Mesodermal cell (in vitro differentiated cells): ENCODE measurements at regions not wholly inside any gene's neighbourhood (a gene's known extent, or its start where the extent isn't known, plus 50 kb on each side); places are given as distances from the start of the nearest gene placed in this dataset.
"Not testable (repeated sequence)": the region's sequence is repeated elsewhere in the genome, so short reads cannot be mapped to it uniquely, and the experiment has no call there.

ENCODE experiments used
- H3K27ac ChIP-seq: 2 replicates; pipeline ENCODE4 v1.7.0; 2013; ENCODE audit warnings: mild to moderate bottlenecking, low read depth, low read length, moderate library complexity; ENCODE audit not compliant: severe bottlenecking
- H3K36me3 ChIP-seq: 2 replicates; pipeline ENCODE4 v1.7.1; 2013; ENCODE audit warnings: mild to moderate bottlenecking, low read length, moderate library complexity; ENCODE audit not compliant: control insufficient read depth, insufficient read depth
- H3K4me1 ChIP-seq: one replicate; pipeline ENCODE4 v1.7.1; 2013; ENCODE audit warnings: mild to moderate bottlenecking, low read length; ENCODE audit not compliant: insufficient read depth, control insufficient read depth, poor library complexity, severe bottlenecking
- H3K4me3 ChIP-seq: 2 replicates; pipeline ENCODE4 v1.7.0; 2013; ENCODE audit warnings: low read length, control low read depth, mild to moderate bottlenecking; ENCODE audit not compliant: insufficient read depth, poor library complexity, severe bottlenecking; ENCODE audit errors: extremely low read depth
- H3K9me3 ChIP-seq: 2 replicates; pipeline ENCODE4 v1.7.1; 2013; ENCODE audit warnings: mild to moderate bottlenecking, low read length, moderate library complexity; ENCODE audit not compliant: control insufficient read depth
- WGBS, 2 experiments: methylation state at CpG; one replicate each; pipeline ENCODE4 v1.1.5; 2013; ENCODE audit warnings: missing lambda C conversion rate in 2 of 2; ENCODE audit not compliant: insufficient coverage in 2 of 2; 5-methylcytosine and 5-hydroxymethylcytosine counted together

DNA sequence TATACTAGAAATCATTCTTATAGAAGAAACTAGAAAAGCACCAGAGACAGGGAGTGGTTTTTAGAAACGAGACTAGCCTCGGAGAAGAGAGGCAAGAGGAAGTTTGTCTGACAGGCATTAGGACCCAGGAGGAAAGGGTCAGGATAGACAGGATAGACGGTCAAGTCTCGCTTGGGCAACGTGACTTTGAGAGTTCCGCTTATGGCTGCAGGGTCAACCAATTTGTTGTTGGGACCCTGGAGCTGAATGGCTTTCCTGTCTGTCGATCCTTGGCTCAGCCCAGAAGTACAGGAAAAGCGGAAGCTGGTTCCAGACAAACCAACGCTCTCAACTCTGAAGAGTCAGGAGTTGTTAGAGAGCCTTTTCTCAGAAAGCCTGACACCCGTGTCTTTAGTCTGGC lies 191.2 kb downstream of the FZD1 start:
- Histone ChIP-seq H3K9me3 (no peaks in the 10 kb centered on the region), H3K27ac (no peak overlapping the region), H3K36me3 (no peaks in the 10 kb centered on the region), H3K4me3 (no peak overlapping the region), H3K4me1 (no peaks in the 10 kb centered on the region)
- WGBS, 2 experiments = 86 to 87% methylated on average over 10 of the region's 10 CpGs

DNA sequence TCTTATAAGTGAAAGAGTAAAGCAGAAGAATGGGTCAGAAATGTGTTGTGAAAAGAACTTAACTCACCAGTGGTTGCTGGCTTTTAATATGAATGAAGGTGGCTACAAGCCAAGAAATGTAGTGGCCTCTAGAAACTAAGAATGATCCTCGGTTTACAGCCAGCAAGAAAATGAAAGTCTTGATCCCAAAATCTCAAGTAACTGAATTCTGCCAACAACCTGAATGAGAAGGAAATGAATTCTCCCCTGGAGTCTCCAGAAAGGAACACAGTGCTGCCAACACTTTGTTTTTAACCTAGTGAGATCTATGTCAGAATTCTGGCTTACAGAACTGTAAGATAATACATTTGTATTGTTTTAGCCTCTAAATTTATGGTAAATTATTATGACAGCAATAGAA lies 193.0 kb downstream of the FZD1 start:
- H3K4me3 ChIP-seq = no peak overlapping the region
- no peaks in the 10 kb centered on the region for H3K36me3 ChIP-seq
- 60 to 80% methylated on average over 1 of the region's 1 CpG for WGBS, 2 experiments
- H3K4me1 ChIP-seq = no peaks in the 10 kb centered on the region
- H3K9me3 ChIP-seq = no peaks in the 10 kb centered on the region
- no peak overlapping the region for H3K27ac ChIP-seq

DNA sequence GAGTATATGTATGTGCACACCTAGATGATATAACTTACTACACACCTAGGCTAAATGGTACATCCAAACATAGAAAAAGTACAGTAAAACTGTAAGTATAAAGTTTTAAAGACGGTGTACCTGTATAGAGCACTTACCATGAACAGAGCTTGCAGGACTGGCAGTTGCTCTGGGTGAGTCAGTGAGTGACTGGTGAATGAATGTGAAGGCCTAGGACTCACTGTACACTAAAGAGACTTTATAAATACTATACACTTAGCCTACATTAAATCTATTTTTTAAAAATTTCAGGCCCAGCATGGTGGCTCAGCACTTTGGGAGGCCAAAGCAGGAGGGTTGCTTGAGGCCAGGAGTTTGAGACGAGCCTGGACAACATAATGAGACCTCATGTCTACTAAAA lies 195.3 kb downstream of the FZD1 start:
- Histone ChIP-seq H3K4me1 (no peaks in the 10 kb centered on the region), H3K36me3 (no peaks in the 10 kb centered on the region), H3K27ac (no peak overlapping the region), H3K4me3 (no peak overlapping the region), H3K9me3 (no peaks in the 10 kb centered on the region)
- 100% methylated on average over 1 to 2 of the region's 2 CpGs for WGBS, 2 experiments

DNA sequence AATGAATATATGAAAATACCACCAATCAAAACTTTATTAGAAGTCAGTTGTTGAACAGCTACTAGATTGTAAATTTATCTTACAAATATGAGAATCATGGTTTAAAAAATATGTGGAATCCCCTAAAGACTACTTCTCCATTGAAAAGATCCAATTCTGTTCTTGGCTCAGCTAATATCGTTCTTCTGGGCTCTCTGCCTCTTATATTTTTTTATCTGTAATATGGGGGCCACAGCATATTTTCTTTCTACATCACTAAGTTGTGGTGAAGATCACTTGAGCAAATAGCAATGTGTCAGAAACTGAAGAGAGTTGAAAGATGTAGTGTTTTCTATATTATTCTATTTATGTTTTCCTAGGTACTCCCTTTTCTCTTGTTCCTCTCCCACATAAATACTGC lies 198.1 kb downstream of the FZD1 start:
- no peak overlapping the region for H3K4me3 ChIP-seq
- WGBS, 2 experiments = no CpG with 5 or more reads among the region's 1 CpG
- H3K27ac ChIP-seq = no peak overlapping the region
- no peaks in the 10 kb centered on the region for H3K9me3 ChIP-seq
- H3K36me3 ChIP-seq = no peaks in the 10 kb centered on the region
- H3K4me1 ChIP-seq = no peaks in the 10 kb centered on the region

DNA sequence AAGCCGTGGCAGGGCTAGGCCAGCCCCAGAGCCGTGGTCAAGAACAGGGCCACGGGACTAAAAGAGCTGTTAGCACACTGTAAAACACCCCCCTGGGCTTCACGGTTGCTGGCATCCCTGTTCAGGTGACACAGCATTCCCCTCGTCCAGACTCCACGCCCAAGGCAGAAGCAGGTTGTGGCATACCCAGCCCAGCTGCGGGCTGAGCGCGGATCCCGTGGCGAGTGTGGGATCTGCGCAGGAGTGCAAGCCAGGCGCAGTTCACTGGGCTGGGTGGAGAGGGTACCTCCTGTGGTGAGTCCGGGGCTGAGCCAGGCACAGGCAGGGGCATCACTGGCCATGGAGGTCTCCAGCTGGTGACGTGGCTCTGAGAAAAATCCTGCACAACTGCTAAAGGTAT lies 199.1 kb downstream of the FZD1 start:
- WGBS, 2 experiments = 93 to 99% methylated on average over 13 to 14 of the region's 15 CpGs
- no peaks in the 10 kb centered on the region for H3K36me3 ChIP-seq
- no peak overlapping the region for H3K4me3 ChIP-seq
- no peaks in the 10 kb centered on the region for H3K4me1 ChIP-seq
- H3K9me3 ChIP-seq = no peaks in the 10 kb centered on the region
- no peak overlapping the region for H3K27ac ChIP-seq

DNA sequence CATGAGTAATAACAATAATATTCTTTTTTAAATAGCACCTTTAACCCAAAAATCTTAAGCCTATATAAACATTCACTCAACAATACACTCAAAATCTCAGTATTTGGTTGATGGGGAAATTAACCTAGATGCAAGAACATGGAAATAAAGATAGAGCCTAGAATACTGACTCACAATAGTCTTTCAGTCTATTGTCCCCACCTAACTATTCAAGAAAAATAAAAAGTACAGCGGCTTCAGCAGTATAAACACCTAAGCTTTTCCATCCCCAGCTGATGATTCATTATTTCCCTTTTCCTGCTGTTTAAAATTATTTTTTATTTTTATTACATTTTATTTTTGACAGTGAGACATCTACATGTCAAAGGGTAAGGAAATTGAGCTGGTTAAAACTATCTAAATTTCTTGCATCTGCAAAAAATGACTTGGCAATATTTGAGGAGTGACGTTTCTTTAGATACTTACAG lies 201.4 kb downstream of the FZD1 start:
- H3K4me1 ChIP-seq = no peaks in the 10 kb centered on the region
- 100% methylated on average over 1 of the region's 2 CpGs; no CpG with 5 or more reads in 1 of the 2 experiments for WGBS, 2 experiments

DNA sequence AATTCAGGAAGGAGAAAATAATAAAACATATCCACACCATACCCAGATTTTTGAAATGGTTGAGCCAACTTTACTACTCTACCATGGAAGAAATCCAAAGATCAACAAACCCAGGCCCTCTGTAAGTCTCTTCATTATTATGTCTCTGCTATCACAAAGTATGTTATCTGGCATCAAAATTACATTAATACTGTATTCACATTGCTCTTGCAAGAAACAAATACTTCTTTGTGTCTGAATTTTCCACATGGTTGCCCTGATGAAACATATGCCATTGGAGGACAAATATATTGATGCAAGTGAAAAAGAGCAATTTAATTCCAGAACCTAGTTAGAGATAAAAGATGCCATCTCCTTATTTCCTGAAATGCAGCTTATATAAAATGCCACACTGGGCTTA lies 204.0 kb downstream of the FZD1 start:
- Histone ChIP-seq H3K36me3 (no peaks in the 10 kb centered on the region), H3K4me1 (no peaks in the 10 kb centered on the region), H3K27ac (no peak overlapping the region), H3K9me3 (peaks cover 6% of the 10 kb centered on the region), H3K4me3 (no peak overlapping the region)

More for the DNA sequence above, 201.4 kb downstream of the FZD1 start:
- H3K27ac ChIP-seq = no peak overlapping the region
- no peaks in the 10 kb centered on the region for H3K36me3 ChIP-seq
- no peak overlapping the region for H3K4me3 ChIP-seq
- no peaks in the 10 kb centered on the region for H3K9me3 ChIP-seq

DNA sequence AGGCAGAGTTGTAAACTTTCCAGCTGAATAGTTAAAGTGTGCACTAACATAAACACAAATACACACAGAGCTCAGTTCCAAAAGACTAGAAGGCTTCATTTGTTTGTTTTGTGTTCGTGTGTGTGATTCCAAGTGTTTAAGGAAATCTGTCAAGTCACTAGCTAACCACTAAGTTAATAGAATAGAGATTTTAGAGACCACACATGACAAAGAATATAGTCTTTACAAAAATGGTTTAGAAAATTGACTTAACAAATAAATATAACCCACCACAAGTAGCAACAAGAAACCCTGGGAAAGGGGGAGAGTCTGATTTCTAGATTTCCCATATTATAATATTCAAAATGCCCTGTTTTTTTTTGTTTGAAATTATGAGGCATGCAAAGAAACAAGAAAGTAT lies 209.4 kb downstream of the FZD1 start:
- no peaks in the 10 kb centered on the region for H3K4me1 ChIP-seq
- no CpG with 5 or more reads among the region's 1 CpG for WGBS, 2 experiments
- peaks cover 9% of the 10 kb centered on the region for H3K9me3 ChIP-seq
- no peak overlapping the region for H3K27ac ChIP-seq
- no peak overlapping the region for H3K4me3 ChIP-seq
- no peaks in the 10 kb centered on the region for H3K36me3 ChIP-seq

DNA sequence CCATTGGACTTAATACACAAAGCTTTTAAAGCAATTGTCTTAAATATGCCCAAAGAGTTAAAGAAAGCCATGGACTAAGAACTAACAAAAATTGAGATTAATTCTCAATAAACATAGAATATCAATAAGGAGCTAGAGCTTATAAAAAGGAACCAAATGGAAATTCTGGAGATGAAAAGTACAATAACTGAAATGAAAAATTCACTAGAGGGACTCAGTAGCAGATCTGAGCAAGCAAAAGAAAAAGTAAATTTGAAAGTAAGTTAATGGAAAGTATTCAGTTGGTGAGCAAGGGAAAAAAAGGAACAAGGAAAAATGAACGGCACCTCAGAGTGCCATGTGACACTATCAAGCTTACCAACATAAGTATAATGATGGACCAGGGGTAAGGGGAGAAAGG lies 209.8 kb downstream of the FZD1 start:
- Histone ChIP-seq H3K36me3 (no peaks in the 10 kb centered on the region), H3K9me3 (peaks cover 9% of the 10 kb centered on the region), H3K4me1 (no peaks in the 10 kb centered on the region), H3K27ac (no peak overlapping the region), H3K4me3 (no peak overlapping the region)
- no CpG with 5 or more reads among the region's 1 CpG for WGBS, 2 experiments

DNA sequence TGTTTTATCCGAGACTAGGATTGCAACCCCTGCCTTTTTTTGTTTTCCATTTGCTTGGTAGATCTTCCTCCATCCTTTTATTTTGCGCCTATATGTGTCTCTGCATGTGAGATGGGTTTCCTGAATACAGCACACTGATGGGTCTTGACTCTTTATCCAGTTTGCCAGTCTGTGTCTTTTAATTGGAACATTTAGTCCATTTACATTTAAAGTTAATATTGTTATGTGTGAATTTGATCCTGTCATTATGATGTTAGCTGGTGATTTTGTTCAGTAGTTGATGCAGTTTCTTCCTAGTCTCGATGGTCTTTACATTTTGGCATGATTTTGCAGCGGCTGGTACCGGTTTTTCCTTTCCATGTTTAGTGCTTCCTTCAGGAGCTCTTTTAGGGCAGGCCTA lies 216.2 kb downstream of the FZD1 start:
- H3K27ac ChIP-seq, H3K4me3 ChIP-seq, H3K4me1 ChIP-seq, H3K9me3 ChIP-seq, H3K36me3 ChIP-seq: not testable (repeated sequence)
- 100% methylated on average over 1 of the region's 5 CpGs; no CpG with 5 or more reads in 1 of the 2 experiments for WGBS, 2 experiments

DNA sequence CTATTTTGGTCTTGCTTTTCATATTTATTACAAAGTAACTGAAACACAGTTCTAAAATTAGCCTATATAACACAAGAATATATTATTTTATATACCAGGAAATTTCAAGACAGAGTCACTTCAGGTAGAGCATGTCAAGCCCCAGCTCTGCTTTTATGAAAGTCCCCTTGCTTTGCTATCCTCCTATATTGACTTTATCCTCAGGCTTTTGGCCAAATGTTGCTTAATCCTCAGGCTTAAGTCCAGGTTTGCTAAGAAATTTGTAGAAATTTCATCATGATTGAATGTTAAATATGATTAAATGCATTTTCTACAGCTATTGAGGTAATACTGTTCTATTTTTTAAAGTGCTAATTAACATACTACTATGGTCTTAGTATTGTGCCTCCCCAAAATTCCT lies 227.6 kb downstream of the FZD1 start:
- H3K27ac ChIP-seq = no peak overlapping the region
- H3K9me3 ChIP-seq = no peaks in the 10 kb centered on the region
- H3K4me3 ChIP-seq = no peak overlapping the region
- H3K4me1 ChIP-seq = no peaks in the 10 kb centered on the region
- H3K36me3 ChIP-seq = no peaks in the 10 kb centered on the region

DNA sequence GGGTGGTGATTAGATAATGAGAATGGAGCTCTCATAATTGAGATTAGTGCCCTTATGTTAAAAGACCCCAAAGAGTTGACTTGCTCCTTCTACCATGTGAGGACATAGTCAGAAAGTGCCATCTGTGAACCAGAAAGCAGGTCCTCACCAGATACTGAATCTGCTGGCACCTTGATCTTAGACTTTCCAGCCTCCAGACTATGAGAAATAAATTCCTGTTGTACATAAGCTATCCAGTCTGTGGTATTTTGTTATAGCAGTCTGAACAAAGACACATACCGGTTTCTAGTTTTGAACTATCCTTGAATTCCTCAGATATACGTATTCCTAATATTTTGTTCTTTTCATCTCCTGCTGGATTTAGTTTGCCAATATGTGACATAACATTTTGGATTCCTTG lies 228.1 kb downstream of the FZD1 start:
- Histone ChIP-seq H3K4me3 (no peak overlapping the region), H3K4me1 (no peaks in the 10 kb centered on the region), H3K36me3 (no peaks in the 10 kb centered on the region), H3K9me3 (no peaks in the 10 kb centered on the region), H3K27ac (no peak overlapping the region)
- WGBS, 2 experiments = no CpG with 5 or more reads among the region's 2 CpGs
